HG03378 (cell line): ENCODE measurements at regions not wholly inside any gene's neighbourhood (a gene's known extent, or its start where the extent isn't known, plus 50 kb on each side); places are given as distances from the start of the nearest gene placed in this dataset.

Source experiments
- ATAC-seq: cut with Tn5 transposase; IDR thresholded peaks from one replicate; pipeline ENCODE4 v1.9.1; 2021; ENCODE audit warnings: mild to moderate bottlenecking, moderate library complexity; ENCODE audit not compliant: unreplicated experiment

GRCh38 chr17:27390540-27390939, 65.7 kb upstream of the KSR1 start:
- ATAC-seq, result no peak

- ATAC-seq, result no peak
Observed at GRCh38 chr17:27391427-27391826, 64.8 kb upstream of the KSR1 start.

DNA sequence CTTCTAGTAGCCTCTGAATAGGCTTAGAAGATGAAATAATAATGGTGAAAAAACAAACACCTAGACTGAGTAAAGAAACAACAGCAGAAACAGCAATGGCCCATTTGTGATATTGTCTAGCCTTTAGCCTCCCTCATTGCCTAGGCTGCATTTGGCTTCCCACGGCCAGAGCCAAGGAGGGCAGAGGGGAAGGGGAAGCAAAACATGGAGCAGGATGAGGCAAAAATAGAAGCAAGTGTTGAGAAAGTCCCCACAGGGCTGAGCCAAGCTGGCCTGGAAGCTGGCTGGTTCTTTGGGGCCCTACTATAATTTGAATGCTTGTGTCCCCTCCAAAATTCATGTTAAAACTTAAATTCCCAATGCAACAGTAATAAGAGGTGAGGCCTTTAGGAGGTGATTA, 60.2 kb upstream of the KSR1 start:
- ATAC-seq, result no peak

- ATAC-seq, result no peak
Observed at GRCh38 chr17:27396941-27397340, 59.3 kb upstream of the KSR1 start.

DNA sequence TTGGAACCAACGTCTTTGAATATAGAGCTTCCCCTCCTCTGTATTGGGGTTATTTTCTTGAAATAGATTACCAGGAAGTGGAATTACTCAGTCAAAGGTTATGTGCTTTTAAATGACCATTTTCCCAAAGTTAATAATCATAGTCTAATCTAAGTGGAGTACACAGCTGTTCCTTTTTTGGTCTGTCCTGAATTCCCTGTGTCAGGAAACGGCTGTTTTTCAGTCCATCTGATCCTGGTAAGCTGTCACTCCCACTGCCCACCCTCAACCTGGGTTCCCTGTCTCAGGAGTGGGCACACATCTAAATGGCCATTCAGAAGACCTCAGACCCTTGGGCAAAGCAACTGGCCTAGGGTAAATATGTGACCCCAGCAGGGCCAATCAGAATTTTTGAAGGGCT, 57.6 kb upstream of the KSR1 start:
- ATAC-seq, result no peak

DNA sequence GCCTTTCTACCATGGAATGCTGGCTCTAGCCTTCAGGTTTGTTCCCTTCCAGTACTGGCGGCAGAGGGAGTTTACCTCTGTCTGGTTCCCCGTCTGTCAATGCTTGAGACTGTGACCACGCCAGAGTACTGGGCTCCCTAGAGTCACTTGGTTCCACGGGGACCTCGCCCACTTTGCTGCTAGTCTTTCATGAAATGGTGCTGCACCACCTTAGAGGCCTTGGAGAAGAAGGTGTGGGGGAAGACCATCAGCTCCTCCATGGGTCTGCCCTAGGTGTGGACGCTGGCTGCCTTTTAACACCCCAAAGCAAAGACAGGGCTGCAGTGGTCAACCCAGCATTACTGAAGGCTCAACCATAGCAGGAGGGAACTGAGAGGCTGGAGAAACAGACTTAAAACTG, 55.3 kb upstream of the KSR1 start:
- ATAC-seq, result no peak

GRCh38 chr17:27402943-27403342, 53.3 kb upstream of the KSR1 start:
- no peak for ATAC-seq

DNA sequence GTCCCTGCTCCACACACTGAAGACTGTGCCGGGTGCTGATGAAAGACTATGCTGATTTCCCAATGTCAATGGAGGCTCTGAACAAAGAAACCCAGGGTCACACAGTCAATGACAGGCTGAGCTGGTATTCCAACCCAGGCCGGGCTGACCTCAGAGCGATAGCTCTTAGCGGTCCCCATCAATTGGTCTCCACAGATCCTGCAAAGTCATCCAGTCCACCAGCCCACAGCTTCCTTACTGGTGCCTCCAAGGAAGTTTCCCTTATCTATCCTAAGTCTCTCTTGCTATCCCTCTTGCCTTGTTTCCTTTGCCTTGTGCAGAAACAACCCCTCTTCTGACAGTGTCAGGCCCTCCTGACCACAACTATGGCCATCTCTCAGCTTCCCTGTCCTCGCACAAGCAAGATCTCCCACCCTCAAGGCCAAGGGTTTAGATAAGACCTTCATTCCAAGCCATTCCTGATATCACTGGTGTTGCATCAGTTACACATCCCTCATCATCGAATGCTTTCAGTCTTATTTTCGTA, 52.7 kb upstream of the KSR1 start:
- ATAC-seq, result no peak

DNA sequence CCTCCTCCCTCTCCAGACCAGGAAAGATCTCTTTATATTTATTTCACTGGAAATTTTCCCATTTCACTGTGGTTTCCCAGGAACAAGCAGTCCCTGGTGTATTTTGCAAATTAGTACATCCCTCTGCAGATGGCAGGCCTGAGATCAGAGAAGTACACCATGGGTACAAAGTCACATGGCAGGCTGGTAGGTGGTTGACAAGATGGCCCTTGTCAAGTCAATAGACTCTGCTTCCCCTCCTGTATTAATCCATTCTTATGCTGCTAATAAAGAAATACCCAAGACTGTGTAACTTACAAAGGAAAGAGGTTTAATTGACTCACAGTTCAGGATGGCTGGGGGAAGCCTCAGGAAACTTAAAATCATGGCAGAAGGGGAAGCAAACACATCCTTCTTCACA, 51.6 kb upstream of the KSR1 start:
- ATAC-seq, result no peak
